Fibroblast of mammary gland (primary cell): ENCODE measurements at regions not wholly inside any gene's neighbourhood (a gene's known extent, or its start where the extent isn't known, plus 50 kb on each side); places are given as distances from the start of the nearest gene placed in this dataset.

Experiments
- DNase-seq: peaks from one replicate; pipeline ENCODE4 v3.0.0-alpha.2; 2010; ENCODE audit warnings: low read depth
- H3K4me3 ChIP-seq: 2 replicates; pipeline ENCODE4 v1.5.1; 2011; ENCODE audit warnings: low read depth, mild to moderate bottlenecking, low read length, moderate library complexity; ENCODE audit not compliant: control insufficient read depth
- TF ChIP-seq, protein P1 (sequence below): conservative IDR thresholded peaks from 2 replicates; pipeline ENCODE4 v1.5.1; 2011; ENCODE audit warnings: low read depth, low read length, inconsistent platforms; ENCODE audit not compliant: control insufficient read depth, insufficient read depth

DNA sequence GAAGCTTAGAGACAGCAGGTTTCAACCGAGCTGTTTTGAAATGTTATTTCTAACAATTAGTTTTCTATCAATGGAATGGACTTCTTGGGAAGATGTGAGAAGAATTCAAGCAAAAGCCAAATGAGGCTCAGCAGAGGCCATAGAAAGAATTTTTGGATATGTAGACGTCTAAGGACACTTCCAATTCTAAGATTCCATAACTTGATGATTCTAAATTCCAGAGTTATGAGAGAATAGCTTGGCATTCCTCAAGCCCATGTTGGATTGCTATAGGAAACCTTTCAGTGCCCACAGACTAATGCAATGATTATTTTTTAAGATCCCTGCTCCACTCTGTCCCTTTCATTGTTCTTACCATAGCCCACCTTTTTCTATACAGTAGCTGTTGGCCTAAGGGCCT, 77.2 kb upstream of the PALS2 start:
- H3K4me3 ChIP-seq = no peak overlapping the region
- TF ChIP-seq, protein P1, sequence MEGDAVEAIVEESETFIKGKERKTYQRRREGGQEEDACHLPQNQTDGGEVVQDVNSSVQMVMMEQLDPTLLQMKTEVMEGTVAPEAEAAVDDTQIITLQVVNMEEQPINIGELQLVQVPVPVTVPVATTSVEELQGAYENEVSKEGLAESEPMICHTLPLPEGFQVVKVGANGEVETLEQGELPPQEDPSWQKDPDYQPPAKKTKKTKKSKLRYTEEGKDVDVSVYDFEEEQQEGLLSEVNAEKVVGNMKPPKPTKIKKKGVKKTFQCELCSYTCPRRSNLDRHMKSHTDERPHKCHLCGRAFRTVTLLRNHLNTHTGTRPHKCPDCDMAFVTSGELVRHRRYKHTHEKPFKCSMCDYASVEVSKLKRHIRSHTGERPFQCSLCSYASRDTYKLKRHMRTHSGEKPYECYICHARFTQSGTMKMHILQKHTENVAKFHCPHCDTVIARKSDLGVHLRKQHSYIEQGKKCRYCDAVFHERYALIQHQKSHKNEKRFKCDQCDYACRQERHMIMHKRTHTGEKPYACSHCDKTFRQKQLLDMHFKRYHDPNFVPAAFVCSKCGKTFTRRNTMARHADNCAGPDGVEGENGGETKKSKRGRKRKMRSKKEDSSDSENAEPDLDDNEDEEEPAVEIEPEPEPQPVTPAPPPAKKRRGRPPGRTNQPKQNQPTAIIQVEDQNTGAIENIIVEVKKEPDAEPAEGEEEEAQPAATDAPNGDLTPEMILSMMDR = no peak
- no peak for DNase-seq

DNA sequence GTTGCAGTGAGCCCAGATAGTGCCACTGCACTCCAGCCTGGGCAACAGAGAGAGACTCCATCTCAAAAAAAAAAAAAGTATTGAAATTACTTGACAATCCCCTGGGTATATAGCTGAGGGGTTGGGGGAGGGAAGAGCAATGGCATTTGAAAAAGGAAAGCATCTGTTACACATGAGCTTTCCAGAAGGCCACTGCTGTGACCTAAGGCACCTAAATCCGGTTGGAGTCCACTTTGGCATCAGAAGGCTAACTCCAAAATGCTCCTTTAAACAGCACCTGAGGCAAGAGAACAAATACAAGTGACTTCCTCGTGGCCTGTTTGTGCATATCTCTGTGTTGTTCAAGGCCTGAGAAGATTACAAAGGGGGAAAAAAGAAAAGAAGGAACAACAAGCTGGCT, 74.8 kb upstream of the PALS2 start:
- no peak for DNase-seq
- no peak overlapping the region for H3K4me3 ChIP-seq
- TF ChIP-seq, protein P1 = no peak

DNA sequence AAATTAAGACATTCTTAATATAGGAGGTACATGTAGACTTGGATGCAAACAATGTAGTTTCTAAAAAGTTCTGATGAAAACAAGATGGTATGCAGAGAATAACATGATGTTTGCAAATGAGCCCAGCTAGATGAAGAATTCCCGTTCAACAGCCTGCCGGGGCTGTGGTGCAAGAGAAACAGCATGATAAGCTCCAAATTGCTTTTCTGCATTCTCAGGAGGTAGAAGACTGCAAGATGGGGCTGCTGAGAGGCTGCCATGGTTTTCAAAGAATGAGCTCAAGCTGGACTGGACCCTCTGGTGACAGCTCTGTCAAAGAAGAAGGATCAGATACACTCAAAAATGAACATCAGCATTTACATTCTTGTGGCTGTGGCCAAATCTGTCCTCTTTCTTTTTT, 73.4 kb upstream of the PALS2 start:
- TF ChIP-seq, protein P1 = no peak
- DNase-seq = no peak
- H3K4me3 ChIP-seq = no peak overlapping the region

DNA sequence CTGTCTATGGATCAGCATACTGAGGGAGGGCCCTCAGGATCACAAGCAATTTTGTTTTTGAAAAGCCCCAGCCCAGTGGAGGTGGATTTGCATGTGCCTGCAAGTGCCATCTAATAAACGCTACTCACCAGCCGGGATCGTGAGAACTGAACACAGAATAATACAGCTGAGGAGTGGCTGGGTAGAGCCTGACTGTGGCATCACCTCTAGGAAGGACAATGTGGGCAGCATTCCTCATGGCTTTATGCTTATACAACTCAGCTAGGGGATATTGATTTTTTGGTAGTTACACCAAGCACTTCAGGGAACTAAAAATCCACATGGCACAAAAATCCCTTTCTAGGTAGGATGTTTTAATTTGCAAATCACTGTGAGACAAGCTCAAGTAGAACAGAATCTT, 72.7 kb upstream of the PALS2 start:
- TF ChIP-seq, protein P1 = no peak
- DNase-seq = no peak
- no peak overlapping the region for H3K4me3 ChIP-seq

DNA sequence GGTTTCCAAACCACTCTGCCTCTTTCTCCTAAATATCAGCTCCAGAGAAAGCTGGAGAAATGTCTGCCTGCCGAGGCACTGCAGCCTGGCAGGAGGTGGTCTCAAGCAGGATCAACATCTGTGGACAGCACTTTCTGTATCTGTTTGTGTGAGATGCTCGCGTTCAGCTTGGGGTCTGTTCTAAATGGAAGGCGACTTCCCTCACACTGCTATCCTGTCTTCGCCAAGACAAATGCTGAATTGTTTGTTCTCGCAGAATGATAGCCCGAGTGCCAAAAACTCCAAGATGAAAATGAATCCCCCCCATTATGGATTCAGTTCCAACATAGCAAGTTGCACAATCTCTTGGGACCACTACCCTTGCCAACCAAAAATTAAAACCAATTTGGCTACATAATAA, 72.2 kb upstream of the PALS2 start:
- no peak overlapping the region for H3K4me3 ChIP-seq
- TF ChIP-seq, protein P1 = no peak
- no peak for DNase-seq

DNA sequence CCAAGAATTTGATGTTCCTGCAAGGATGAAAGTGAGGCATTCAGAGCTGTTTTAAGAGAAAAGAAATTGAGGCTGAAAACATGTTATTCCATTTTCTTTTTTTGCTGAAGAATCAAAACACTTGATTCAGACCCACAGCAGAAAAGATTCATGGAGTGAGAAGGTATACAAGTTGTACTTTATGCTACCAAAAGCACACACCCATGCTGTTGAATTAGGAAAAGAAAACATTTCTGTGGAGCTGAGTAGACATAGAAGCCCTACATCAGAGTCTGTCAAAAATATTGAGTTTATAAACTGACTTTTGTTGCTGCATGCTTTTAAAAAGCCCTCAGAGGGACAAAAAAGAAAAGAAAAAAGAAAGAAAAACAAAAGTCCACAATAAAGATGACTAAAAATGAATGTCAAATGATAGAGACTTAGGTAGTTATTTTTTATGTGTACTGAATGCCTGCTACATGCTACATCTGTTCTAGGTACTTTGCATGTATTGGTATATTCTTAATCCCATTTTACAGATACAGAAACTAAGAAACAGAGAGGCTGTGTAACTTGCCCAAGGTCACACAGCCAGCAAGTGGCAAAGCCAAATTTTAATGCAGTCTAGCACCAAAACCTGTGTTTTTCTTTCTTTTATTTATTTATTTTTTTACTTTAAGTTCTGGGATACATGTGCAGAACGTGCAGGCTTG, 71.7 kb upstream of the PALS2 start:
- TF ChIP-seq, protein P1 = no peak
- H3K4me3 ChIP-seq = no peak overlapping the region
- DNase-seq = no peak

DNA sequence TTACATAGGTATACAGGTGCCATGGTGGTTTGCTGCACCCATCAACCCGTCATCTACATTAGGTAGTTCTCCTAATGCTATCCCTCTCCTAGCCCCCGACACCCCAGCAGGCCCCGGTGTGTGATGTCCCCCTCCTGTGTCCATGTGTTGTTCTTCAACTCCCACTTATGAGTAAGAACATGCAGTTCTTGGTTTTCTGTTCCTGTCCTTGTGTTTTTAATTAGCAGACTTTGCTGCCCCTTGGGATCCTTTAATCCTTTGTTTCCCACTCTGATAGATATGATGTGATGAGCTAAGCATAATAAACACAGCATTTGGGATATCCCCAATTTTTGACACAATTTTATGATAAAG, 71.1 kb upstream of the PALS2 start:
- TF ChIP-seq, protein P1 = no peak
- no peak overlapping the region for H3K4me3 ChIP-seq
- DNase-seq = peak; percentile 51
